Astrocyte of the spinal cord (primary cell): ENCODE measurements at regions not wholly inside any gene's neighbourhood (a gene's known extent, or its start where the extent isn't known, plus 50 kb on each side); places are given as distances from the start of the nearest gene placed in this dataset.
"Not testable (repeated sequence)": the region's sequence is repeated elsewhere in the genome, so short reads cannot be mapped to it uniquely, and the experiment has no call there.

Experiments used
- DNase-seq: peaks from one replicate; pipeline ENCODE4 v3.0.0; 2011; ENCODE audit warnings: low read depth, low spot score
- H3K4me3 ChIP-seq: 2 replicates; pipeline ENCODE4 v1.5.1; 2011; ENCODE audit warnings: low read depth, mild to moderate bottlenecking, low read length, moderate library complexity
- CTCF ChIP-seq: IDR thresholded peaks from 2 replicates; pipeline ENCODE4 v1.5.1; 2012; ENCODE audit warnings: low read depth, mild to moderate bottlenecking, low read length, inconsistent platforms
- in situ Hi-C: cut with HindIII; loops from 2 replicates; pipeline ENCODE4 v1.10.0; 2017; ENCODE audit warnings: low sequenced_read_pairs

GRCh38 chr12:108430245-108430644, 84.8 kb upstream of the FICD start:
- TF ChIP-seq CTCF = no peak
- no peak for DNase-seq
- in situ Hi-C loops = no loop called here
- no peak overlapping the region for H3K4me3 ChIP-seq

GRCh38 chr12:108425238-108425795, 86.2 kb upstream of the CMKLR1 start:
- in situ Hi-C loops = no loop called here
- no peak for DNase-seq
- no peak for TF ChIP-seq CTCF
- H3K4me3 ChIP-seq = no peak overlapping the region

GRCh38 chr12:108424816-108425215, 85.7 kb upstream of the CMKLR1 start:
- in situ Hi-C loops = no loop called here
- TF ChIP-seq CTCF = no peak

GRCh38 chr12:108424026-108424425, 84.9 kb upstream of the CMKLR1 start:
- no peak overlapping the region for H3K4me3 ChIP-seq
- DNase-seq = no peak
- in situ Hi-C loops = no loop called here
- no peak for TF ChIP-seq CTCF

More at GRCh38 chr12:108424816-108425215, 85.7 kb upstream of the CMKLR1 start:
- DNase-seq = no peak
- no peak overlapping the region for H3K4me3 ChIP-seq

GRCh38 chr12:108423486-108423885, 84.4 kb upstream of the CMKLR1 start:
- DNase-seq = no peak
- in situ Hi-C loops = no loop called here
- H3K4me3 ChIP-seq = no peak overlapping the region
- no peak for TF ChIP-seq CTCF

- DNase-seq, in situ Hi-C loops, H3K4me3 ChIP-seq: not testable (repeated sequence)
Observed at GRCh38 chr12:108421082-108421481, 82.0 kb upstream of the CMKLR1 start.

- in situ Hi-C loops, DNase-seq, H3K4me3 ChIP-seq: not testable (repeated sequence)
Observed at GRCh38 chr12:108420421-108420820, 81.3 kb upstream of the CMKLR1 start.

- no peak for TF ChIP-seq CTCF
- in situ Hi-C loops = no loop called here
- DNase-seq = no peak
- no peak overlapping the region for H3K4me3 ChIP-seq
Observed at GRCh38 chr12:108419949-108420348, 80.8 kb upstream of the CMKLR1 start.
